Stomach (tissue), 8 donors: ENCODE measurements at regions not wholly inside any gene's neighbourhood (a gene's known extent, or its start where the extent isn't known, plus 50 kb on each side); places are given as distances from the start of the nearest gene placed in this dataset.

Experiments
- DNase-seq, 2 donors: peaks; one replicate each; pipeline versions ENCODE4 v3.0.0 to v3.0.0-alpha.2; 2013 to 2019
- H3K27ac ChIP-seq, 5 donors: fragments of 200-600 bp in 4 of 5; sonication (generic) in 4 of 5; one replicate each; pipeline ENCODE4 v1.5.1; 2013 to 2019; ENCODE audit warnings: mild to moderate bottlenecking in 1 of 5, moderate library complexity in 1 of 5
- H3K27me3 ChIP-seq, 3 donors: fragments of 200-600 bp; sonication (generic); one replicate each; pipeline ENCODE4 v1.5.1; 2017 to 2019; ENCODE audit warnings: mixed run types in 1 of 3
- H3K36me3 ChIP-seq, 4 donors: fragments of 200-600 bp; sonication (generic); 1 replicate in 3 of 4; 2 replicates in 1 of 4; pipeline ENCODE4 v1.5.1; 2016 to 2019
- H3K4me1 ChIP-seq, 4 donors: fragments of 200-600 bp; sonication (generic); one replicate each; pipeline ENCODE4 v1.5.1; 2016 to 2019
- H3K4me3 ChIP-seq, 4 donors: fragments of 200-600 bp; sonication (generic) in 3 of 4; one replicate each; pipeline ENCODE4 v1.5.1; 2016 to 2019; ENCODE audit warnings: mild to moderate bottlenecking in 1 of 4
- H3K9me3 ChIP-seq, 4 donors: fragments of 200-600 bp; sonication (generic); one replicate each; pipeline ENCODE4 v1.5.1; 2016 to 2019
- CTCF ChIP-seq, 7 experiments: fragments of 450-650 bp in 4 of 7; fragments of 200-600 bp in 3 of 7; sonication (generic) in 3 of 7; IDR thresholded peaks; one replicate each; pipeline ENCODE4 v1.5.1; 2016 to 2019; ENCODE audit warnings: antibody characterized with exemption in 7 of 7, control low read depth in 2 of 7, mild to moderate bottlenecking in 1 of 7
- EP300 ChIP-seq: sonication (generic); formaldehyde crosslinking; IDR thresholded peaks from one replicate; pipeline ENCODE4 v1.6.1; 2017; ENCODE audit warnings: antibody characterized with exemption
- POLR2A ChIP-seq, 4 donors: fragments of 450-650 bp; IDR thresholded peaks; one replicate each; pipeline ENCODE4 v1.6.1; 2016; ENCODE audit warnings: antibody characterized with exemption in 4 of 4, control low read depth in 2 of 4, mild to moderate bottlenecking in 1 of 4, moderate library complexity in 1 of 4
- POLR2AphosphoS5 ChIP-seq, 3 donors: sonication (generic); formaldehyde crosslinking; IDR thresholded peaks; one replicate each; pipeline ENCODE4 v1.6.1; 2016; ENCODE audit warnings: antibody characterized with exemption in 3 of 3
- WGBS, 5 donors: extraction: QIAGEN DNeasy Blood & Tissue Kit in 3 of 5; methylation state at CpG; one replicate each; pipeline versions ENCODE4 v1.1.5 to v1.1.7; 2013 to 2018; 5-methylcytosine and 5-hydroxymethylcytosine counted together
- intact Hi-C: fragments of 100-400 bp; cut with DNase I; formaldehyde crosslinking; loops from one replicate; pipeline ENCODE4 v1.15.1; 2023; ENCODE audit warnings: low total_unique reads
- donor health status: healthy with polysubstance abuse.
- donor health status: Bipolar disorder and iron deficiency.
- donor health status: healthy.

GRCh38 chr3:28906561-28907310 lies 374.1 kb upstream of the RBMS3 start:
- Histone ChIP-seq H3K4me3 (no peak overlapping the region), H3K36me3 (no peaks in the 10 kb centered on the region), H3K9me3 (peaks cover 0 to 7% (median 0%) of the 10 kb centered on the region in 4 donors), H3K4me1 (peaks cover 0 to 2% (median under 1%) of the 10 kb centered on the region in 4 donors), H3K27ac (no peak overlapping the region), H3K27me3 (no peaks in the 10 kb centered on the region)
- DNase-seq: no peak
- intact Hi-C loops: no loop called here
- TF ChIP-seq CTCF (IDR thresholded peaks at IDR 0.05) (no peak), POLR2AphosphoS5 (IDR thresholded peaks at IDR 0.05) (no peak), POLR2A (IDR thresholded peaks at IDR 0.05) (no peak), EP300 (no peak)
- WGBS, 5 donors: 82 to 87% (median 83%) methylated on average over 9 of the region's 9 CpGs

- intact Hi-C loops: no loop called here
- Histone ChIP-seq H3K27ac (no peak overlapping the region), H3K4me3 (no peak overlapping the region), H3K27me3 (no peaks in the 10 kb centered on the region), H3K36me3 (no peaks in the 10 kb centered on the region), H3K9me3 (peaks cover 0 to 7% (median 0%) of the 10 kb centered on the region in 4 donors), H3K4me1 (peaks cover 0 to 9% (median 3%) of the 10 kb centered on the region in 4 donors)
- no peak for DNase-seq
- 85 to 96% (median 94%) methylated on average over 3 of the region's 3 CpGs for WGBS, 5 donors
- TF ChIP-seq EP300 (no peak), CTCF (IDR thresholded peaks at IDR 0.05) (no peak)
Observed at GRCh38 chr3:28907616-28908015, 373.3 kb upstream of the RBMS3 start.

GRCh38 chr3:28912120-28912885 lies 368.6 kb upstream of the RBMS3 start:
- WGBS, 5 donors: 29 to 61% (median 55%) methylated on average over 6 of the region's 6 CpGs
- TF ChIP-seq EP300: no peak
- TF ChIP-seq CTCF (IDR thresholded peaks at IDR 0.05): no peak
- no peak for TF ChIP-seq POLR2A (IDR thresholded peaks at IDR 0.05)
- TF ChIP-seq POLR2AphosphoS5 (IDR thresholded peaks at IDR 0.05): no peak
- Histone ChIP-seq H3K36me3 (no peaks in the 10 kb centered on the region), H3K9me3 (no peaks in the 10 kb centered on the region), H3K27ac (no peak overlapping the region), H3K4me1 (peaks cover 0 to 27% (median 8%) of the 10 kb centered on the region in 4 donors), H3K4me3 (no peak overlapping the region), H3K27me3 (no peaks in the 10 kb centered on the region)
- DNase-seq: no peak
- intact Hi-C loops: no loop called here

- peak overlapping the region in 4 of 5 donors; percentile 39 to 77 (median 64) for H3K27ac ChIP-seq
- DNase-seq: peak; percentile 26 to 56
- 38 to 50% (median 47%) methylated on average over 8 of the region's 8 CpGs for WGBS, 5 donors
- intact Hi-C loops: no loop called here
- peaks cover 0 to 29% (median 12%) of the 10 kb centered on the region in 4 donors for H3K4me1 ChIP-seq
- H3K27me3 ChIP-seq: no peaks in the 10 kb centered on the region
- TF ChIP-seq EP300: no peak
- TF ChIP-seq POLR2AphosphoS5 (IDR thresholded peaks at IDR 0.05): peak in 1 of 3 donors; percentile 55
- TF ChIP-seq POLR2A (IDR thresholded peaks at IDR 0.05): no peak
- no peak for TF ChIP-seq CTCF (IDR thresholded peaks at IDR 0.05)
- peak overlapping the region in 2 of 4 donors; percentile 7 to 25 for H3K4me3 ChIP-seq
- no peaks in the 10 kb centered on the region for H3K36me3 ChIP-seq
- no peaks in the 10 kb centered on the region for H3K9me3 ChIP-seq
Observed at GRCh38 chr3:28915741-28916500, 364.9 kb upstream of the RBMS3 start.
